GM21619 (cell line): ENCODE measurements at regions not wholly inside any gene's neighbourhood (a gene's known extent, or its start where the extent isn't known, plus 50 kb on each side); places are given as distances from the start of the nearest gene placed in this dataset.
"Not testable (repeated sequence)": the region's sequence is repeated elsewhere in the genome, so short reads cannot be mapped to it uniquely, and the experiment has no call there.

Experiments used
- ATAC-seq: cut with Tn5 transposase; IDR thresholded peaks from one replicate; pipeline ENCODE4 v1.9.1; 2021; ENCODE audit not compliant: unreplicated experiment

DNA sequence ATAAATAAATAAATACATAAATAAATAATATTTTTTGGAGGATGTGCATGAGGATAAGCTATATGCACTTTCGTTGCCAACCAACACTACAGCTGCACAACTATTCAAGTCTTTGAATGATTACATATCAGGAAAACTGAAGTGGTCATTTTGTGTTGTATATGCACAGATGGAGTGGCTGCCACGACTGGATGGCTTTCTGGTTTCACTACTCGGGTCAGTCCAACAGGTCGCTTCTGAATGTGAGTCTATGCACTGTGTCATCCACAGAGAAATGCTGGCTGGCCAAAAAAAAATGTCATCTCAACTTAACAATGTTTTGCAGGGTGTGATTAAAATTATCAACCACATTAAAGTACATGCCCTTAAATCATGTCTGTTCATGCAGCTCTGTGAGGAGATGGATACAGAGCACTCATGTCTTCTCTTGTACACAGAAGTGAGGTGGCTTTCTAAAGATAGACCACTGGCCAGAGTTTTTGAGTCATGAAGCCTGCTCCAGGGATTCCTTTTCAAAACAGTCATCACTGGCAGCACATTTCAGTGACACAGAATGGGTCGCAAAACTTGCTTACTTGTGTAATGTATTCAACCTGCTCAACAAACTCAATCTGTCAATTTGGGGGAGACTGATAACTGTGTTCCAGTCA is 589.8 kb upstream of the CYLC2 start:
- ATAC-seq, result no peak

DNA sequence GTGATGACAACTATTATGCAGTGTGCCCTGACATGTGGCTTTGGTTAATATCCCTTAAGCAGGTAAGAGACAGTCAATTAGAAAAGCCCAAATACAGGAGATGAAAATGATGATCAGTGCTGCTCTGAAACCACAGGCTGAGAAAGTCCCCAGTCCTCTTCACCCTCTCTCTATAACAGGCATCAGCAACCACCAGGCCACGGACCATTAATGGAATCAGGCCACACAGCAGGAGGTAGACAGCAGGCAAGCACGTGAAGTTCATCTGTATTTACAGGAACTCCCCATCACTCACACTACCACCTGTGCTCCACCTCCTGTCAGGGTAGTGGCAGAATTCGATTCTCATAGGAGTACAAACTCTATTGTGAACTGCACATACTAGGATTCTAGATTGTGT is 591.6 kb upstream of the CYLC2 start:
- ATAC-seq, result no peak

DNA sequence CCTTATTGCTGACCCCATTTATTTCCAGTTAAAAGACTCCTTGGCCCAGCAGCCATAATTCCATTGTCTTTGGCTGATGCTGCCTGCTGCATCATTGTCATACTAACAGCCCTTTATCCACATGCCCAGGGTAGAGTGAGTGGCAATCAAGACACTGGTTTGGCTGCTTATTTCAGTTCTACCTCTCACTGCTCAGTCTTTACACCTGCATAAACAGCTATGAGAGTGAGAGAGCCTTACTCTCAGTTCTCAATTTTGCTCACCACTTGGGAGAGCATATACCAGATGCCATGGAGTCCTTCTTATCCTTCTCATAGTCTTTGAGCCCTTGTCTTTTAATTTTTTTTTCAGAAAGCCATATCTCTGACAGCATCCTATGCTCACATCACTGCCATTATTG is 596.9 kb upstream of the CYLC2 start:
- no peak for ATAC-seq

DNA sequence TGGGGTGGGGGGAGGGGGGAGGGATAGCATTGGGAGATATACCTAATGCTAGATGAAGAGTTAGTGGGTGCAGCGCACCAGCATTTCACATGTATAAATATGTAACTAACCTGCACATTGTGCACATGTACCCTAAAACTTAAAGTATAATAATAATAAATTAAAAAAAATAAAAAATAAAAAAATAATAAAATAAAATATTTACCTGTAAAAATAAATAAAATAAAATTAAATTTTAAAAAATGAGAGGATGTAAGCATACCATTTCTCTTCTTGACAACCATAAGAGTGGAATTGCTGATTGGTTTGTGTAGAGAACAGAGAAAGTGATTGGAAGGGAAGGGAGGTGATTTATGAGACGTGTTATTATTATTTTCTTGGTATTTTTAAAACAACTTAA is 609.5 kb upstream of the CYLC2 start:
- not testable (repeated sequence) for ATAC-seq

DNA sequence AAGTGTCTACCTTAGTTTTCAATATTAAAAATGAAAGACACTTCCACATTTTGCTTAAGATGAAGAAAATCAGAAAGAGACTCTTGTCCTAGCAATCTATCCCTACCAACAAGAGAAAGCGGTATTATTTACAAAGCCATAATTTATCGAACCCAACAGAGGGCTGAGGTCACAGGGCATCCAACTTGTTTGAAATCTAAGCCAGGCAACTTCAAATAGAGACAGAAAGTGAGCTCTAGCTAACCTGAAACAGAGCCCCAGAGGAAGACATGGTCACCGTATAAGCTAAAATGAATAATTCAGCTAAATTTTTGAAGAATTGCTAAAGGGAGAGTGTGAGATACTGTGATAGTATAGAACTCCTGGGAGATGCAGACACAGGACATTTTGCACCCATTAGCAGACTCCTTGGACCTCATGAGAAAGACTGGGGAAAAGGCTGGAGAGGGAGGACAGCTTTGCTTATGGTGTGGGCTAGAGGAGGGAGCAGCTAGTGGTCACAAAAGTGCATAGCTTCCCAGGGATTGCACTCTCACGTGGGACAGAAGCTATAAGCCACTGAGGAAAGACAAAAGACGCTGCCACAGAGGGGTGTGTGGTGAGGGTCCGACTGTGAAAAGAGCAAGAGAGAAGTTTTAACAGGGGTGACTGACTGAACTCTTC is 624.2 kb upstream of the GRIN3A start:
- no peak for ATAC-seq

DNA sequence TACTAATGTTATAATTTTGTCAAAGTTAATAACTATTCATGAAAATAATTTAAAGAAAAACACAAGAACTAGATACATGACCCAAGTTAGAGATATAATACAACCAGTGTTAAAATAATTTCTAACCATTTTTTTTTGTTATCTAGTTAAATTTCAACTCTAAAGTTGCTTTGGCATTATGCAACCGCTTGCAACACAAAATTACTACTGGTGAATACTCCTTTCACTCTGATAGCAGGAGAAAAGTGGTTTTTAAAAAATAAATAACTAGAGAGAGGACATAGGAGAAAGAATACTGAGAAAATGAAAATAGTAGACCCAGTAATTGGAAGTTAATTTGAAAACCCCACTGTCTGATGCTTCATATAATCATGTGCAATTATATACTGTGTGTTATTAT is 622.4 kb upstream of the GRIN3A start:
- no peak for ATAC-seq

DNA sequence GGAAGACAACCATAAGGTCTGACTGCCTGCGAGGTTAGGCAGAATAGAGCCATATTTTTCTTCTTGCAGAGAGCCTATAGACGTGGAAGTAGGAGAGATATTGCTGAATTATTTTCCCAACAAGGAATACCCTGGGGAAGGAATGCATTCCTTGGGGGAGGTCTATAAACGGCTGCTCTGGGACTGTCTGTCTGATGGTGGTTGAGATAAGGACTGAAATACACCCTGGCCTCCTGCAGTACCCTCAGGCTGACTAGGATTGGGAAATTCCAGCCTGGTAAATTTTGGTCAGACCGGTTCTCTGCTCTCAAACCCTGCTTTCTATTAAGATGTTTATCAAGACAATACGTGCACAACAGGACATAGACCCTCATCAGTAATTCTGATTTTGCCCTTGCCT is 617.5 kb upstream of the GRIN3A start:
- ATAC-seq, result no peak

DNA sequence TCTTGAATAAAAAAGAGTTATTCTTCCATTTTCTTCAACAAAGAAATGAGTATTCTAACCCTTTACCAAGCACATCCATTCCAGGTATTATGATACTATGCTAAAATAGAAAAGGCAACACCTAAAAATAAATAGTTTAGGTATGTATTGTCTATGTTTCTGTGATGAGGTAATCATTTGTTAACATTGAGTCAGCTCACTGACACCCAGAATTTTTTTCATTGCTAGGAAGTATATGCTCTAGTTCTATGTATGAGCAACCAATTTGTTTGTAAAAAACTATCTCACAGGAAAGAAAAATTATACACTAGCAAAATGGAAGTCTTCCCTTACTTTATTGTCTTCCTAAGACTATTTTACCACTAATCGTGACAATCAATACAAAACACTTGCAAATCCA is 615.6 kb upstream of the GRIN3A start:
- ATAC-seq, result no peak

DNA sequence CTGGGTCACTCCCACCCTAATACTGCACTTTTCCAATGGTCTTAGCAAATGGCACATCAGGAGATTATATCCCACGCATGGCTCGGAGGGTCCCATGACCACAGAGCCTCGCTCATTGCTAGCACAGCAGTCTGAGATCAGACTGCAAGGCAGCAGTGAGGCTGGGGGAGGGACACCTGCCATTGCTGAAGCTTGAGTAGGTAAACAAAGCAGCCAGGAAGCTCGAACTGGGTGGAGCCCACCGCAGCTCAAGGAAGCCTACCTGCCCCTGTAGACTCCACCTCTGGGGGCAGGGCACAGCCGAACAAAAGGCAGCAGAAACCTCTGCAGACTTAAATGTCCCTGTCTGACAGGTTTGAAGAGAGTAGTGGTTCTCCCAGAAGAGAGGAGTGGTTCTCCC is 599.0 kb upstream of the GRIN3A start:
- not testable (repeated sequence) for ATAC-seq

DNA sequence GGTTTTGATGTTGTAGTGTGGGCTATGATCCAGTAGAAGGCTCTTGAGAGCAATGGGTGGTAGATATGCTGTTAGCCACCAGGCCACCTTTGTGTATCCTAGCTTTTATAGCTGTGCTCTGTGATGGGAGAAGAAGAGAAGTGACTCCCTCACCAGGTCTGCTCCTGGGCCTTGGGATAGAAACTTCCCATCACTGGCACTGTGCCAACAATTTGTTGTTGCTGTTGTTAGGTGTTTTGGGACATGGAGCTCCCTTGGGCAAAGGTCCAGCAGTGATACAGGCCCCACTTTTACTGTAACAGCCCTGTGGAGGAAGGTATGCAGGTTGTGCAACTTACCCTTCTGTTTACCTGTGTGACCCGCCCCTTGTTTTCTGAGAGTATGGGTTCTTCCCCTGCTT is 570.9 kb upstream of the GRIN3A start:
- no peak for ATAC-seq

DNA sequence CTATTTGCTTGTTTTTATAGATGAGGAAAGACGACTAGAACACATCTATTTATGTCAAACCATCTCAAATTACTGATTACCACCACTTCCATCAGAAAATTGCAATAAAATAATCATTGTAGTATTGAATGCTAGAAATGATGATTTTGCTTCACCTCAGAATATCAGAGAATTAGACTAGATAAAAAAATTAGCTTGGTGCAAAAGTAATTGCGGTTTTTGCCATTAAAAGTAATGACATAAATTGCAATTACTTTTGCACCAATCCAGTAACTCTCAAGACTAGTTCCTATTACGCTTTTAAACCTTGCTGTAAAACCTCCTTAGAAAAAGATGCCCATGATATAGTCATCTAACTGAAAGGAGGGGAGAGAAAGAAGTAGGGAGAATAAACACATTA is 556.7 kb upstream of the GRIN3A start:
- ATAC-seq, result no peak

DNA sequence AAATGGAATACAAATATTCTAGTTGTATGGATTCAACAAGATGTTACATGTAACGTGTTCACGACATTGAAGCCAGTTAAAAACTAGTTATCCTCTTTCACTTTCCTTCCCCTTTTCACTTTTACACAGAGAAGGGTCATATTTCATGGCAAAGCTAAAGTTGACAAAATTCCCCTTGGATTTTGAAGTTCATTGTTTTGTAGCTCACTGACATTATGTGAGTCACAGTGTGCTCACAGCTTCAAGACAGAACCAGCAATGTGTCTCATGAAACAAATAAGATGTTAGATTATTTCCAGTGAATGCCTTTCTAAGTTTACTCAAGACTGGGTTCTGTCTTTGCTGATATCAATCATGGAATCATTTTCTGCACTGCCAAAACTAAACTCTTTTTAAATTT is 535.5 kb upstream of the GRIN3A start:
- ATAC-seq, result no peak

DNA sequence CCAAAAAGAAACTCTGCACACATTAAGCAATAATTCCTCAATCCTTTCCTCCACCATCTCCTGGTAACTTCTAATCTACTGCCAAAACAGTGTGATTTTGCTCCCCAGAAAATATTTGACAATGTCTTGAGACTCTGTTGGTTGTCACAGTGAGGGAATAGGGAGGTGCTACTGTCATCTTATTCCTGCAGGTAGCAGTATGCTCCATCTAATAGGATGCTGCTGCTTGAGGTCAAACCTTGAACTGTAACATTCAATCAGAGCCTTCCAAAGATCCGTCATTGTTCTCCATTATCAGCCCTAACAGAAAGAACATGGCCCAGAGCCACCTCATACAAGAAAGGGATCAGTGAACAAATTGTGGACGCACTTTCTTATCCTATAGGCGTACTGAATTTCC is 514.7 kb upstream of the GRIN3A start:
- no peak for ATAC-seq

DNA sequence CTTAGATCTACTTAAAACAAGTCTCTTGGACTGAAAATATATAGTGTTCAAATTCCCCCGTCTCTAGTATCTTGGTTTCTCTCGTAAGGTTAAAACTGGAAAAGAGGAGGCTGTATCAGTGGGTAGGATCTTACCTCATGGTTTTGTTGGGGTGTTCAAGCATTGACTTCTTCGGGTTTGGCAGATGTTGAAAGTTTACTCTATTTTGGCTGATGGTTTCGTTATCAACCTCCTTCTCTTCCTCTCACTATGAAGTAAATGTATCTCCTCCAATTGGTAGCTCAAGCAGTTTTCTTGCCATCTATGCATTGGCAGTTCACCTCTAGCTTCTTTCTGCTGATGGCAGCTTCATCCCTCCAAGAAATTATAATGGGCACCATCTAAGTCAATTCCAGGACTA is 506.5 kb upstream of the GRIN3A start:
- ATAC-seq, result no peak

DNA sequence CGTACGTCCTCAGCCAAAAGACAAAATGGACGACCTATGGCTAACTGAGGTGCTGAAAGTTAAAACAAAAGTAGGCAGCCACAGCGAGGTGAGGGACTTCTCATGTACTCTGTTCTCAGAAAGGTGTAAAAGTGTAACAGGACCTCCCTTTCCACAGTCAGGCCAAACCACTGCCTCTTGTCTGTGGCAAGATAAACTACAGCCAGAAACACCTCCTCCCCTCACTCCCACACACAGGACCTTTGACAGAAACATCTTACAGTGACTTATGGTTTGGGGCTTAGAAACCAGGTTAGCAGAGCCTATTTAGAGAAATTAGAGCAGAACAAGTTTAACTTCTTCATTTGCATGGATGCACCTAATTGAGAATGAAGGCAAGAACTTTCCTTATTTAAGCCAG is 499.1 kb upstream of the GRIN3A start:
- ATAC-seq, result no peak

DNA sequence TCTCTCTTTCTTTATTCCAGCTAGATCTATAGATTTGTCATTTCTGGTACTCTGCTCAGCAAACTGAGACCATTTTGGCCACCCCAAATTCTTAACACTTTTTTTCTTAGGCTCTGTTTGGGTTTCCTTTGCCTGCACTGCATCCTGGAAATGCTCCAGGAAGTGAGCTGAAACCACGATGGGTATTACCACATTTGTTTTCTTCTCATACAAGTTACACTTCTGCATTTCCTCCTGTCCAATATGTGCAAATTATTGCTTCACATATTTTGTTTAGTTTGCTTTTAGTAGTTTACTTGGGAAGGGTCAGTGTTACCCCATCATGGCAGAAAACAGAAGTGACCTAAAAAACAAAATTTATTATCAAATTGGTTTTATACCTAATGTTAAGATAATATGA is 498.6 kb upstream of the GRIN3A start:
- no peak for ATAC-seq

DNA sequence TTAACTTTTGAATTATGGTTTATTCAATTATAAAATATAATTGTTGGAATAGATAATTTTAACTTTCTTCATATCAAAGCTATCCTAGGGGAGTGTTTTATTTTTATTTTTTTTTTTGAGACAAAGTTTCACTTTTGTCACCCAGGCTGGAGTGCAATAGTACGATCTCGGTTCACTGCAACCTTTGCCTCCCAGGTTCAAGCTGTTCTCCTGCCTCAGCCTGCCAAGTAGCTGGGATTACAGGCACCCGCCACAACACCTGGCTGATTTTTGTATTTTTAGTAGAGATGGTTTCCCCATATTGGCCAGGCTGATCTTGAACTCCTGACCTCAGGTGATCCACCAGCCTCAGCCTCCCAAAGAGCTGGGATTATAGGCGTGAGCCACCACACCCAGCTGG is 489.0 kb upstream of the GRIN3A start:
- not testable (repeated sequence) for ATAC-seq

DNA sequence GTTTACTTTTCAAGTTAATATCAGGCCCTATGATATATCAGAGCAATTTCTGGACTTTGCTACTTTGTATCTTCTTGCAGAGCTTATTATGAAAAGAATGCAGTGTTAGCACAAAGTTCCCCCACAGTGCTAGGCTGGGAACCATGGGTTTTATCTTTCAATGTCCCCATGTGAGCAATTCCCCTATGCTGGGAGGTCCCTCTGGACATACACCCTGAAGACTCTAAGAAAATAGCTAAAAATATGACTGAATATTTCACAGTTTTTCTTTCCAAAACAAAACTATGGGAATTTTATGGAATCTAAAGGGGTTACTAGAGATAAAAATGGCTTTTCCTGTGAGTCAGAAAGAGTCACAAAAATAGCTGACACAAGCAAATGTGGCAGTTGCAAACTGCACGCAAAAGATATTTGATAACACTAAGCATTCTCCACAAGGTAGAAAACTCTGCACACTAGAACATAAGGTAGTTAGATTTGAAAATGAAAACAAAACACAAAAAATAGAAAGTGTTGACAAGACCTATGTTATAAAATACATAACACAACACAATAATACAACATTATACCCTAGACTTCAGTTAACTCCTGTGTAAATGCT is 487.5 kb upstream of the GRIN3A start:
- ATAC-seq, result no peak

DNA sequence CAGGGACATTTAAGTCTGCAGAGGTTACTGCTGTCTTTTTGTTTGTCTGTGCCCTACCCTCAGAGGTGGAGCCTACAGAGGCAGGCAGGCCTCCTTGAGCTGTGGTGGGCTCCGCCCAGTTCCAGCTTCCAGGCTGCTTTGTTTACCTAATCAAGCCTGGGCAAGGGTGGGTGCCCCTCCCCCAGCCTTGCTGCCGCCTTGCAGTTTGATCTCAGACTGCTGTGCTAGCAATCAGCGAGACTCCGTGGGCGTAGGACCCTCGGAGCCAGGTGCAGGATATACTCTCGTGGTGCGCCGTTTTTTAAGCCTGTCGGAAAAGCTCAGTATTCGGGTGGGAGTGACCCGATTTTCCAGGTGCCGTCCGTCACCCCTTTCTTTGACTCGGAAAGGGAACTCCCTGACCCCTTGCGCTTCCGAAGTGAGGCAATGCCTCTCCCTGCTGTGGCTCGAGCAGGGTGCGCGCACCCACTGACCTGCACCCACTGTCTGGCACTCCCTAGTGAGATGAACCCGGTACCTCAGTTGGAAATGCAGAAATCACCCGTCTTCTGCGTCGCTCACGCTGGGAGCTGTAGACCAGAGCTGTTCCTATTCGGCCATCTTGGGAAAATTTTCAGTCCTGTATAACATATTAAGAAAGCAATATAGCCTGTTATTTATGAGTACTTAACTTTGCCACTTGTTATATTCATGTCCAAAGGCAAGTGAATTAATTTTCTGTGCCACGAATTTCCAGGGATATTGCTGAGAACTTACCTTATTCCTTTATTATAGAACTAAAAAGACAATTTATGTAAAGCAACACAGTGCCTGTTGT is 485.1 kb upstream of the GRIN3A start:
- not testable (repeated sequence) for ATAC-seq

DNA sequence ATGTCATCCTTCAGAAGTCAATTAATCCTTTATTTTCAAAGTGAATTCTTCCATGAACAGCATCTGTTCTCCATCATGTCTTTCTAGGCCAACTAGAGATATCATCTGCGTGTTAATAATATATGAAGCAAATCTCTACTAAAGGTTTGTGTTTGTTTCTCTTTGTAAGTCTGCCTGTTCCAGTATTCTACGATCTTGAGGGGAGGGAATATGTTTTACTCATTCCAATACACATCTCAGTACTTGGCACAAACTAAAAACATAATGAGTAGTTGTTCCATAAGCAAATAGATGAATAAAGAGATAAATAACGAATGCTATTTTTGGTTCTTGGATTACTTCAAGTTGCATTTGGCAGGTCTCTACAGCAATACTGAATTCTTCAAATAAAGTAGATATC is 470.7 kb upstream of the GRIN3A start:
- no peak for ATAC-seq

DNA sequence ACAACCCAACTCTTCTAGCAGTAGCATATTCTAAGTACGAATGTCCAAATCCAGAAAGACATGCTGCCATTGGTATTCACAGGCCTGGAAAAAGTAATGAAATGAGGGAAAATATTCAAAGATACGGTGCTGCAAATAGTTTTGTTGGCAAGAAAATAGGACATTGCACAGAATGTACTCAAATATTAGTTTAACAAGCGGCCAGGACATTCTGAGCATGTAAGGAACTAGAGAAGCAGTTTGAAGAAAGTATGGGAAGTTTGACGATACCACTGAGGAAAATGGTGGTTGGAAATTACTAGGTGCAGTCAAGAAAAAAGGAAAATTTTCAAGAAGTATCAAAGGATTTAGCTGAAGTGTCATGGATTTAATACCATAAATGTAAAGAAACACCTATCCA is 468.0 kb upstream of the GRIN3A start:
- no peak for ATAC-seq

DNA sequence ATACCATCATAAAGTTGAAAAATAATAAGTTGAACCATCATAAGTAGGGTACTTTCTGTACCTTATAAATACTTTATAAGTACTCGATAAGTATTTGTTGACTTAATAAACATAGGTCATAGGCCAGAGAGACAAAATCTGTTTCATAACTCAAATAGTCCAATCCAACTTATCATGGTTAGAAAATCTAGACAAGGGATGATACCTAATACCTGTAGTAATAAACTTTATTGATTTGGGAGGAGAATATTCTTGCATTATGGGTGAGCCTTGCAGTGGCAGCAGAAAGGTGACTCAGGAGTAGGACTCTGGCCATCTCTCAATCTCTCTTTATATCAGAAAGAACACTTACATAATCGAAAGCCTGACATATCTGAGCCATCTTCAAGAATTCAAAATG is 466.8 kb upstream of the GRIN3A start:
- no peak for ATAC-seq
